ENCODE measurements at regions not wholly inside any gene's neighbourhood (a gene's known extent, or its start where the extent isn't known, plus 50 kb on each side); places are given as distances from the start of the nearest gene placed in this dataset.
"Not testable (repeated sequence)": the region's sequence is repeated elsewhere in the genome, so short reads cannot be mapped to it uniquely, and the experiment has no call there.

GRCh38 chrX:109782994-109783700 lies 50.1 kb upstream of the ACSL4 start:
- DNase-seq, result no peak

- no peak for DNase-seq
Measured at GRCh38 chrX:109783701-109784079, 50.6 kb upstream of the ACSL4 start.

- no peak for DNase-seq
Measured at GRCh38 chrX:109785053-109785452, 52.0 kb upstream of the ACSL4 start.

GRCh38 chrX:109790511-109790910 lies 57.5 kb upstream of the ACSL4 start:
- not testable (repeated sequence) for DNase-seq

- DNase-seq, result no peak
Measured at GRCh38 chrX:109793191-109793590, 60.1 kb upstream of the ACSL4 start.

GRCh38 chrX:109795682-109796081 lies 62.6 kb upstream of the ACSL4 start:
- no peak for DNase-seq

GRCh38 chrX:109797311-109797975 lies 64.4 kb upstream of the ACSL4 start:
- DNase-seq, result no peak

- DNase-seq, result no peak
Measured at GRCh38 chrX:109812236-109812635, 79.2 kb upstream of the ACSL4 start.

GRCh38 chrX:109813236-109813635 lies 80.2 kb upstream of the ACSL4 start:
- no peak for DNase-seq

GRCh38 chrX:109818976-109819375 lies 85.9 kb upstream of the ACSL4 start:
- DNase-seq, result no peak

- DNase-seq, result no peak
Measured at GRCh38 chrX:109822861-109823260, 89.8 kb upstream of the ACSL4 start.

- no peak for DNase-seq
Measured at GRCh38 chrX:109826954-109827708, 94.1 kb upstream of the ACSL4 start.

- DNase-seq, result no peak
Measured at GRCh38 chrX:109827772-109828171, 94.7 kb upstream of the ACSL4 start.

GRCh38 chrX:109830157-109830703 lies 97.2 kb upstream of the ACSL4 start:
- DNase-seq, result no peak

- DNase-seq, result no peak
Measured at GRCh38 chrX:109830704-109831206, 97.7 kb upstream of the ACSL4 start.

GRCh38 chrX:109831326-109831985 lies 98.4 kb upstream of the ACSL4 start:
- DNase-seq, result no peak

- DNase-seq, result no peak
Measured at GRCh38 chrX:109839694-109840567, 106.9 kb upstream of the ACSL4 start.

GRCh38 chrX:109840585-109840984 lies 107.5 kb upstream of the ACSL4 start:
- no peak for DNase-seq

- DNase-seq, result no peak
Measured at GRCh38 chrX:109841257-109841656, 108.2 kb upstream of the ACSL4 start.

- DNase-seq, result no peak
Measured at GRCh38 chrX:109841869-109842579, 109.0 kb upstream of the ACSL4 start.

- DNase-seq, result no peak
Measured at GRCh38 chrX:109842611-109843010, 109.6 kb upstream of the ACSL4 start.
